Kasumi-1 (cell line): ENCODE measurements at regions not wholly inside any gene's neighbourhood (a gene's known extent, or its start where the extent isn't known, plus 50 kb on each side); places are given as distances from the start of the nearest gene placed in this dataset.

Experiments
- DNase-seq, 2 experiments: peaks; one replicate each; lab custom pipeline; 2025; lab: John Stamatoyannopoulos, UW

DNA sequence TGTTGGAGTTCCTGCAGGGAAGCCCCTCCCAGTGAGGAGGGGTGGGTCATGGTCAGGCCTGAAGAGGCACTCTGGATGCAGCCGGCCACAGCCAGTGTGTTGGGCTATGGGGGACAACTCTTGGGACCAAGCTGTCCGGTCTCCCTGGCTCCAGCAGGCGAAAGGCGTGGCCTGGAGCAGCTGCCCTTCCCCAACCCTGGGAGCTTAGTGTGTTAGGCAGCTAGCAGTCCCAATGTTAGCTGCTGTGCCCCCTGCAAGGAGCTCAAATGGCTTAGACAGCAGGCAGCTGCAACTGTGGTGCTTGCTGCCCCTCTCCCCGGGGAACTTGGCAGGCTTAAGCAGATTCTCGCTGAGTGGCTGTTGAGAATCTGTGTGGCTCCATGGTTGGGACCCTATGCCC lies 67.5 kb upstream of the ACTBL2 start:
- DNase-seq, result no peak

GRCh38 chr5:57549566-57549965 lies 67.0 kb upstream of the ACTBL2 start:
- no peak for DNase-seq

GRCh38 chr5:57540823-57541222 lies 58.2 kb upstream of the ACTBL2 start:
- no peak for DNase-seq

GRCh38 chr5:57539281-57539701 lies 56.7 kb upstream of the ACTBL2 start:
- no peak for DNase-seq

- no peak for DNase-seq
Measured at GRCh38 chr5:57538341-57538955, 55.8 kb upstream of the ACTBL2 start.

- no peak for DNase-seq
Measured at GRCh38 chr5:57537811-57538210, 55.2 kb upstream of the ACTBL2 start.

- DNase-seq, result no peak
Measured at GRCh38 chr5:57532513-57533497, 50.2 kb upstream of the ACTBL2 start.
